HG03135 (cell line): ENCODE measurements at regions not wholly inside any gene's neighbourhood (a gene's known extent, or its start where the extent isn't known, plus 50 kb on each side); places are given as distances from the start of the nearest gene placed in this dataset.
A peak's percentile ranks its signal among the peaks of the same experiment; 100 is the strongest.
"Not testable (repeated sequence)": the region's sequence is repeated elsewhere in the genome, so short reads cannot be mapped to it uniquely, and the experiment has no call there.

Experiments used
- ATAC-seq: cut with Tn5 transposase; IDR thresholded peaks from one replicate; pipeline ENCODE4 v1.9.1; 2021; ENCODE audit warnings: mild to moderate bottlenecking, moderate library complexity; ENCODE audit not compliant: unreplicated experiment

- ATAC-seq, result no peak
Measured at GRCh38 chr9:96157675-96158074, 144.3 kb downstream of the HSD17B3 start.

GRCh38 chr9:96156171-96156974 lies 145.6 kb downstream of the HSD17B3 start:
- ATAC-seq, result no peak

GRCh38 chr9:96154081-96154480 lies 147.9 kb downstream of the HSD17B3 start:
- ATAC-seq, result no peak

GRCh38 chr9:96152550-96152949 lies 149.4 kb downstream of the HSD17B3 start:
- ATAC-seq, result no peak

- peak; percentile 76 for ATAC-seq
Measured at GRCh38 chr9:96150324-96151227, 151.4 kb downstream of the HSD17B3 start.

GRCh38 chr9:96149533-96150280 lies 152.3 kb downstream of the HSD17B3 start:
- ATAC-seq, result peak; percentile 53

- ATAC-seq, result no peak
Measured at GRCh38 chr9:96148634-96149532, 153.1 kb downstream of the HSD17B3 start.

GRCh38 chr9:96147029-96147428 lies 154.9 kb downstream of the HSD17B3 start:
- ATAC-seq, result not testable (repeated sequence)

- ATAC-seq, result no peak
Measured at GRCh38 chr9:96141666-96142065, 160.3 kb downstream of the HSD17B3 start.

GRCh38 chr9:96141128-96141474 lies 160.9 kb downstream of the HSD17B3 start:
- ATAC-seq, result no peak

- ATAC-seq, result no peak
Measured at GRCh38 chr9:96140296-96141127, 161.5 kb downstream of the HSD17B3 start.

- ATAC-seq, result no peak
Measured at GRCh38 chr9:96139592-96140295, 162.2 kb downstream of the HSD17B3 start.

- no peak for ATAC-seq
Measured at GRCh38 chr9:96138616-96139015, 163.4 kb downstream of the HSD17B3 start.

GRCh38 chr9:96137671-96138429 lies 164.1 kb downstream of the HSD17B3 start:
- peak; percentile 24 for ATAC-seq

- peak; percentile 94 for ATAC-seq
Measured at GRCh38 chr9:96136992-96137670, 164.8 kb downstream of the HSD17B3 start.

- ATAC-seq, result no peak
Measured at GRCh38 chr9:96135753-96136290, 166.2 kb downstream of the HSD17B3 start.

GRCh38 chr9:96135076-96135752 lies 166.8 kb downstream of the HSD17B3 start:
- no peak for ATAC-seq
